ENCODE measurements at regions not wholly inside any gene's neighbourhood (a gene's known extent, or its start where the extent isn't known, plus 50 kb on each side); places are given as distances from the start of the nearest gene placed in this dataset.

DNA sequence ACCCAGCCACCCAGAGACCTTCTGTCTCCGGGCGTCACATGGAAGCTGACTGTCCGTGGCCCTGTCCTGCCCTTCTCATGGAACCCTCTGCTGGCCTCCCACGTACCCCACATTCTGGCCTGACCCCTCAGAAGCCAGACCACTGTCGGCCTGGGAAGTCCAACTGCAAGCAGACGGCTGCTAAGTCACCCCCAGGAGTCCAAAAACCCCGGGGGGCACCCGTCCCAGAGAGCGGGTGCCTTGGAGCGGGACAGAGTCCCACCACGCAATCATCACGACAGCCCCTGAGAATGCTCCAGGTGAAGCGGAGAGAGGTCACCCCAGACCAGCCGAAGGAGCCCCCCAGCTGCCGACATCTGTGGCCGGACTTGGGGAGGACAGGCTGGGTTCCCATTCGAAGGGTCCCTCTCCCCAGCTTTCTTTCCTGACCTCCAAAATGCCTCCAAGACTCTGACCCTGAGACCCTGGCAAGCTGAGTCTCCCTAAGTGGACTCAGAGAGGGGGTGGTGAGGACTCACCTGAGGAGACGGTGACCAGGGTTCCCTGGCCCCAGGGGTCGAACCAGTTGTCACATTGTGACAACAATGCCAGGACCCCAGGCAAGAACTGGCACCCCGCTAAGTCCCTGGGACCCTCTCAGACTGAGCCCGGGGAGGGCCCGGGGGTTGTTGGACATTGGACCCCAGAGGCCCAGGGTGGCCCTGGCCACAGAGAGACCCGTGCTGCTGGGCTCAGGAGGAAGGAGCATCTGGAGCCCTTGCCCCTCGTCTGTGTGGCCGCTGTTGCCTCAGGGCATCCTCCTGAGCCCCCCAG lies 337.1 kb downstream of the TMEM121 start:
- TF ChIP-seq, protein P1, sequence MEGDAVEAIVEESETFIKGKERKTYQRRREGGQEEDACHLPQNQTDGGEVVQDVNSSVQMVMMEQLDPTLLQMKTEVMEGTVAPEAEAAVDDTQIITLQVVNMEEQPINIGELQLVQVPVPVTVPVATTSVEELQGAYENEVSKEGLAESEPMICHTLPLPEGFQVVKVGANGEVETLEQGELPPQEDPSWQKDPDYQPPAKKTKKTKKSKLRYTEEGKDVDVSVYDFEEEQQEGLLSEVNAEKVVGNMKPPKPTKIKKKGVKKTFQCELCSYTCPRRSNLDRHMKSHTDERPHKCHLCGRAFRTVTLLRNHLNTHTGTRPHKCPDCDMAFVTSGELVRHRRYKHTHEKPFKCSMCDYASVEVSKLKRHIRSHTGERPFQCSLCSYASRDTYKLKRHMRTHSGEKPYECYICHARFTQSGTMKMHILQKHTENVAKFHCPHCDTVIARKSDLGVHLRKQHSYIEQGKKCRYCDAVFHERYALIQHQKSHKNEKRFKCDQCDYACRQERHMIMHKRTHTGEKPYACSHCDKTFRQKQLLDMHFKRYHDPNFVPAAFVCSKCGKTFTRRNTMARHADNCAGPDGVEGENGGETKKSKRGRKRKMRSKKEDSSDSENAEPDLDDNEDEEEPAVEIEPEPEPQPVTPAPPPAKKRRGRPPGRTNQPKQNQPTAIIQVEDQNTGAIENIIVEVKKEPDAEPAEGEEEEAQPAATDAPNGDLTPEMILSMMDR (IDR thresholded peaks at IDR 0.05) = no peak
- no peak for TF ChIP-seq EZH2 (IDR thresholded peaks at IDR 0.05; ENCODE audit: borderline replicate concordance, insufficient read depth, low read depth, low read length, poor library complexity, severe bottlenecking)
